ENCODE measurements at regions not wholly inside any gene's neighbourhood (a gene's known extent, or its start where the extent isn't known, plus 50 kb on each side); places are given as distances from the start of the nearest gene placed in this dataset.

DNA sequence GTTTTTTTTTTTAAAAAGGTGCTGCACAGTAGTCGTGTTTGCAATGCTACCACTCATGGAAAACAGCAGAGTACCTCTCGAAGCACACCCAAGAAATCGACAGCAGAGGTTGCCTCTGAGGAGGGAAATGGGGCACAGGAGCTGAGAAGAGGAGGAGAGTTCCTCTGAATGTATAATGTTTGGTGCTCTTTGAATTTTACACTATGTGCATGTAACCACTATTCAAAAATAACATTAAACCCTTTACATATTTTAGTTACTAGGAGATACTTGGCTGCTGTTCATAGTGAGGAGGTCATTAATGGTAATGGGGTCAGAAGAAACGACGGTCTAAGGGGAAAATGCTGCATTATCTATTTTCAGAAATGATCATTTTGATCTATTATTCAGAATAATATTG, 129.4 kb upstream of the CLEC14A start:
- TF ChIP-seq, protein P1, sequence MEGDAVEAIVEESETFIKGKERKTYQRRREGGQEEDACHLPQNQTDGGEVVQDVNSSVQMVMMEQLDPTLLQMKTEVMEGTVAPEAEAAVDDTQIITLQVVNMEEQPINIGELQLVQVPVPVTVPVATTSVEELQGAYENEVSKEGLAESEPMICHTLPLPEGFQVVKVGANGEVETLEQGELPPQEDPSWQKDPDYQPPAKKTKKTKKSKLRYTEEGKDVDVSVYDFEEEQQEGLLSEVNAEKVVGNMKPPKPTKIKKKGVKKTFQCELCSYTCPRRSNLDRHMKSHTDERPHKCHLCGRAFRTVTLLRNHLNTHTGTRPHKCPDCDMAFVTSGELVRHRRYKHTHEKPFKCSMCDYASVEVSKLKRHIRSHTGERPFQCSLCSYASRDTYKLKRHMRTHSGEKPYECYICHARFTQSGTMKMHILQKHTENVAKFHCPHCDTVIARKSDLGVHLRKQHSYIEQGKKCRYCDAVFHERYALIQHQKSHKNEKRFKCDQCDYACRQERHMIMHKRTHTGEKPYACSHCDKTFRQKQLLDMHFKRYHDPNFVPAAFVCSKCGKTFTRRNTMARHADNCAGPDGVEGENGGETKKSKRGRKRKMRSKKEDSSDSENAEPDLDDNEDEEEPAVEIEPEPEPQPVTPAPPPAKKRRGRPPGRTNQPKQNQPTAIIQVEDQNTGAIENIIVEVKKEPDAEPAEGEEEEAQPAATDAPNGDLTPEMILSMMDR (IDR thresholded peaks at IDR 0.05): no peak
- TF ChIP-seq CREB1 (CRISPR knock-in tag; IDR thresholded peaks at IDR 0.05) (no peak), GABPB1 (CRISPR knock-in tag; IDR thresholded peaks at IDR 0.05) (no peak), EMX1 (CRISPR knock-in tag; IDR thresholded peaks at IDR 0.05) (no peak), E2F4 (CRISPR knock-in tag; IDR thresholded peaks at IDR 0.05; ENCODE audit: borderline replicate concordance, low read depth) (no peak)

Measured in WTC11 (cell line).